B cell (primary cell): ENCODE measurements at regions not wholly inside any gene's neighbourhood (a gene's known extent, or its start where the extent isn't known, plus 50 kb on each side); places are given as distances from the start of the nearest gene placed in this dataset.

Experiments used
- ATAC-seq: fragments of 200-7000 bp; cut with Tn5 transposase; one replicate; pipeline ENCODE4 v1.10.0; 2021; ENCODE audit warnings: low read depth, mild to moderate bottlenecking, moderate number of reproducible peaks, moderate library complexity
- CTCF ChIA-PET: fragments of 350-600 bp; sonication (Branson Sonifier 250); formaldehyde crosslinking; loops from one replicate; lab custom pipeline; 2021; ENCODE audit warnings: antibody characterized with exemption, inconsistent platforms; lab: Charles Lee
- POLR2A ChIA-PET: fragments of 350-600 bp; sonication (Branson Sonifier 250); formaldehyde crosslinking; loops from one replicate; lab custom pipeline; 2021; ENCODE audit warnings: antibody characterized with exemption; lab: Charles Lee
- DNase-seq: peaks from one replicate; pipeline ENCODE4 v3.0.0; 2013
- H2AFZ ChIP-seq: 2 replicates; pipeline ENCODE4 v1.6.1; 2012; ENCODE audit warnings: mild to moderate bottlenecking, low read depth, low read length; ENCODE audit not compliant: insufficient read depth, poor library complexity, severe bottlenecking
- H3K27ac ChIP-seq, 2 donors: 1 replicate in 1 of 2; 2 replicates in 1 of 2; pipeline ENCODE4 v1.5.1; 2012 to 2013; ENCODE audit warnings: low read length in 2 of 2, mild to moderate bottlenecking in 2 of 2, moderate library complexity in 1 of 2
- H3K27me3 ChIP-seq, 4 experiments: fragments of 200-600 bp in 1 of 4; sonication (generic) in 1 of 4; replicated peaks in 1 of 4; 1 replicate in 2 of 4; 2 replicates in 2 of 4; pipeline versions ENCODE4 v1.6.1 to v1.7.0; 2013 to 2016; ENCODE audit warnings: low read length in 3 of 4, mild to moderate bottlenecking in 2 of 4, mixed read lengths in 1 of 4, moderate library complexity in 1 of 4; ENCODE audit not compliant: insufficient read depth in 4 of 4, control insufficient read depth in 3 of 4; ENCODE audit errors: control extremely low read depth in 1 of 4
- H3K36me3 ChIP-seq, 2 experiments: replicated peaks in 1 of 2; 1 replicate in 1 of 2; 2 replicates in 1 of 2; pipeline versions ENCODE4 v1.6.1 to v1.7.1; 2013; ENCODE audit warnings: low read length in 1 of 2; ENCODE audit not compliant: insufficient read depth in 2 of 2, control insufficient read depth in 1 of 2; ENCODE audit errors: control extremely low read depth in 1 of 2, extremely low read depth in 1 of 2
- H3K4me1 ChIP-seq, 2 donors: fragments of 200-600 bp in 1 of 2; sonication (generic) in 1 of 2; 1 replicate in 1 of 2; 2 replicates in 1 of 2; pipeline versions ENCODE4 v1.5.1 to v1.6.1; 2013 to 2017; ENCODE audit warnings: low read length in 2 of 2; ENCODE audit not compliant: control insufficient read depth in 2 of 2, insufficient read depth in 2 of 2
- H3K4me2 ChIP-seq: replicated peaks from 2 replicates; pipeline ENCODE3; 2012; ENCODE audit warnings: mild to moderate bottlenecking, low read depth, low read length; ENCODE audit not compliant: poor library complexity, severe bottlenecking
- H3K4me3 ChIP-seq, 5 experiments: fragments of 200-600 bp in 1 of 5; sonication (generic) in 1 of 5; 1 replicate in 3 of 5; 2 replicates in 2 of 5; pipeline versions ENCODE4 v1.5.1 to v1.7.0; 2011 to 2016; ENCODE audit warnings: low read length in 4 of 5, mild to moderate bottlenecking in 4 of 5, low read depth in 2 of 5, control low read depth in 1 of 5, moderate library complexity in 1 of 5; ENCODE audit not compliant: insufficient read depth in 1 of 5; ENCODE audit errors: control extremely low read depth in 1 of 5, extremely low read depth in 1 of 5
- H3K79me2 ChIP-seq: fragments of 200-600 bp; sonication (generic); one replicate; pipeline ENCODE4 v1.6.0; 2016; ENCODE audit warnings: low read length; ENCODE audit not compliant: control insufficient read depth, insufficient read depth
- H3K9ac ChIP-seq: fragments of 200-600 bp; sonication (generic); 2 replicates; pipeline ENCODE4 v1.6.1; 2017; ENCODE audit warnings: mild to moderate bottlenecking, low read length, moderate library complexity
- H3K9me3 ChIP-seq, 3 donors: one replicate each; pipeline versions ENCODE4 v1.6.1 to v1.7.1; 2013; ENCODE audit warnings: low read length in 2 of 3; ENCODE audit not compliant: control insufficient read depth in 2 of 3, insufficient read depth in 1 of 3; ENCODE audit errors: control extremely low read depth in 1 of 3
- H4K20me1 ChIP-seq: 2 replicates; pipeline ENCODE4 v1.6.0; 2012; ENCODE audit warnings: mild to moderate bottlenecking, low read length; ENCODE audit not compliant: insufficient read depth, control insufficient read depth, poor library complexity, severe bottlenecking
- H3K27ac Mint-ChIP-seq: one replicate; pipeline ENCODE4 v1.8.0; 2021; ENCODE audit warnings: mixed read lengths
- H3K27me3 Mint-ChIP-seq: one replicate; pipeline ENCODE4 v1.8.0; 2021; ENCODE audit warnings: mixed read lengths
- H3K4me1 Mint-ChIP-seq: one replicate; pipeline ENCODE4 v1.8.0; 2021; ENCODE audit warnings: mixed read lengths
- H3K4me3 Mint-ChIP-seq: one replicate; pipeline ENCODE4 v1.8.0; 2021; ENCODE audit warnings: mixed read lengths
- H3K9me3 Mint-ChIP-seq: one replicate; pipeline ENCODE4 v1.8.0; 2022; ENCODE audit warnings: mixed read lengths; ENCODE audit not compliant: insufficient read depth
- EZH2 ChIP-seq: IDR thresholded peaks from 2 replicates; pipeline ENCODE4 v1.6.1; 2012; ENCODE audit warnings: borderline replicate concordance, low read depth, mild to moderate bottlenecking, moderate library complexity, low read length; ENCODE audit not compliant: insufficient read depth, poor library complexity, severe bottlenecking
- WGBS: methylation state at CpG from one replicate; pipeline ENCODE4 v1.1.5; 2013; ENCODE audit warnings: missing lambda C conversion rate; ENCODE audit not compliant: insufficient coverage; 5-methylcytosine and 5-hydroxymethylcytosine counted together
- intact Hi-C: fragments of 100-400 bp; cut with micrococcal nuclease; formaldehyde crosslinking; loops from one replicate; pipeline ENCODE4 v1.10.0; 2022
- TF ChIP-seq, protein P1 (sequence below): fragments of 200-600 bp; IDR thresholded peaks from one replicate; pipeline ENCODE4 v1.8.0; 2022; ENCODE audit warnings: antibody characterized with exemption, mild to moderate bottlenecking

- Mint-ChIP-seq H3K4me1 (no peaks in the 10 kb centered on the region), H3K4me3 (no peak overlapping the region), H3K27me3 (no peaks in the 10 kb centered on the region), H3K27ac (no peak overlapping the region), H3K9me3 (no peaks in the 10 kb centered on the region)
- ChIA-PET CTCF (no interaction called here), POLR2A (no interaction called here)
- Histone ChIP-seq H3K79me2 (no peaks in the 10 kb centered on the region), H3K27ac (no peak overlapping the region), H4K20me1 (no peaks in the 10 kb centered on the region), H3K4me2 (no peak overlapping the region), H3K27me3 (no peaks in the 10 kb centered on the region), H3K4me1 (no peaks in the 10 kb centered on the region), H3K9me3 (no peaks in the 10 kb centered on the region), H3K9ac (no peak overlapping the region), H3K36me3 (no peaks in the 10 kb centered on the region), H2AFZ (no peak overlapping the region), H3K4me3 (no peak overlapping the region)
- WGBS = no CpG with 5 or more reads among the region's 2 CpGs
- no peak for TF ChIP-seq EZH2
- intact Hi-C loops = no loop called here
- DNase-seq (no peak), ATAC-seq (no peak)
Observed at GRCh38 chr14:86892152-86892956, 1100.6 kb downstream of the GALC start.

- Mint-ChIP-seq H3K27ac (no peak overlapping the region), H3K27me3 (no peaks in the 10 kb centered on the region), H3K4me1 (no peaks in the 10 kb centered on the region), H3K9me3 (no peaks in the 10 kb centered on the region), H3K4me3 (no peak overlapping the region)
- ChIA-PET POLR2A (no interaction called here), CTCF (no interaction called here)
- Histone ChIP-seq H2AFZ (no peak overlapping the region), H3K4me2 (no peak overlapping the region), H3K79me2 (no peaks in the 10 kb centered on the region), H3K27ac (no peak overlapping the region), H3K4me3 (no peak overlapping the region), H3K9me3 (no peaks in the 10 kb centered on the region), H3K4me1 (no peaks in the 10 kb centered on the region), H3K9ac (no peak overlapping the region), H4K20me1 (no peaks in the 10 kb centered on the region), H3K36me3 (no peaks in the 10 kb centered on the region), H3K27me3 (no peaks in the 10 kb centered on the region)
- 71% methylated on average over 1 of the region's 4 CpGs for WGBS
- TF ChIP-seq EZH2 = no peak
- TF ChIP-seq, protein P1, sequence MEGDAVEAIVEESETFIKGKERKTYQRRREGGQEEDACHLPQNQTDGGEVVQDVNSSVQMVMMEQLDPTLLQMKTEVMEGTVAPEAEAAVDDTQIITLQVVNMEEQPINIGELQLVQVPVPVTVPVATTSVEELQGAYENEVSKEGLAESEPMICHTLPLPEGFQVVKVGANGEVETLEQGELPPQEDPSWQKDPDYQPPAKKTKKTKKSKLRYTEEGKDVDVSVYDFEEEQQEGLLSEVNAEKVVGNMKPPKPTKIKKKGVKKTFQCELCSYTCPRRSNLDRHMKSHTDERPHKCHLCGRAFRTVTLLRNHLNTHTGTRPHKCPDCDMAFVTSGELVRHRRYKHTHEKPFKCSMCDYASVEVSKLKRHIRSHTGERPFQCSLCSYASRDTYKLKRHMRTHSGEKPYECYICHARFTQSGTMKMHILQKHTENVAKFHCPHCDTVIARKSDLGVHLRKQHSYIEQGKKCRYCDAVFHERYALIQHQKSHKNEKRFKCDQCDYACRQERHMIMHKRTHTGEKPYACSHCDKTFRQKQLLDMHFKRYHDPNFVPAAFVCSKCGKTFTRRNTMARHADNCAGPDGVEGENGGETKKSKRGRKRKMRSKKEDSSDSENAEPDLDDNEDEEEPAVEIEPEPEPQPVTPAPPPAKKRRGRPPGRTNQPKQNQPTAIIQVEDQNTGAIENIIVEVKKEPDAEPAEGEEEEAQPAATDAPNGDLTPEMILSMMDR = no peak
- intact Hi-C loops = no loop called here
- ATAC-seq (no peak), DNase-seq (no peak)
Observed at GRCh38 chr14:86885280-86885679, 1107.7 kb downstream of the GALC start.
